ENCODE measurements at regions not wholly inside any gene's neighbourhood (a gene's known extent, or its start where the extent isn't known, plus 50 kb on each side); places are given as distances from the start of the nearest gene placed in this dataset.

GRCh38 chr18:46324087-46324955, 220.1 kb downstream of the HAUS1 start:
- no peak for DNase-seq (ENCODE audit: low read depth, low spot score)
- no peak overlapping the region for H3K4me3 ChIP-seq (ENCODE audit: low read depth, low read length)
- no peak for TF ChIP-seq CTCF (IDR thresholded peaks at IDR 0.05; ENCODE audit: insufficient read depth, low read length, missing control alignments)
- CTCF ChIA-PET: interaction anchor here (0.8 to 1.5 kb wide), 3 partner anchors 42 to 152 kb away, joined by 3 to 5 read pairs (median 5); no protein-coding TSS in a partner anchor
- POLR2A ChIA-PET: interaction anchor here (0.5 kb wide), 1 partner anchor 76 kb away, joined by 3 read pairs; no protein-coding TSS in a partner anchor

GRCh38 chr18:46325895-46326294, 221.7 kb downstream of the HAUS1 start:
- POLR2A ChIA-PET: no interaction called here
- CTCF ChIA-PET: no interaction called here
- no peak for DNase-seq (ENCODE audit: low read depth, low spot score)
- H3K4me3 ChIP-seq (ENCODE audit: low read depth, low read length): no peak overlapping the region
- TF ChIP-seq CTCF (IDR thresholded peaks at IDR 0.05; ENCODE audit: insufficient read depth, low read length, missing control alignments): no peak

GRCh38 chr18:46329736-46330246, 225.6 kb downstream of the HAUS1 start:
- no peak overlapping the region for H3K4me3 ChIP-seq (ENCODE audit: low read depth, low read length)
- ChIA-PET CTCF (no interaction called here), POLR2A (no interaction called here)
- no peak for TF ChIP-seq CTCF (IDR thresholded peaks at IDR 0.05; ENCODE audit: insufficient read depth, low read length, missing control alignments)
- DNase-seq (ENCODE audit: low read depth, low spot score): no peak

GRCh38 chr18:46331316-46331715, 227.1 kb downstream of the HAUS1 start:
- DNase-seq (ENCODE audit: low read depth, low spot score): no peak
- no peak for TF ChIP-seq CTCF (IDR thresholded peaks at IDR 0.05; ENCODE audit: insufficient read depth, low read length, missing control alignments)
- POLR2A ChIA-PET: no interaction called here
- CTCF ChIA-PET: no interaction called here
- H3K4me3 ChIP-seq (ENCODE audit: low read depth, low read length): no peak overlapping the region

- no peak for DNase-seq (ENCODE audit: low read depth, low spot score)
- H3K4me3 ChIP-seq (ENCODE audit: low read depth, low read length): no peak overlapping the region
- CTCF ChIA-PET: interaction anchor here (1.0 kb wide), 1 partner anchor 16 kb away, joined by 3 read pairs; no protein-coding TSS in a partner anchor
- no peak for TF ChIP-seq CTCF (IDR thresholded peaks at IDR 0.05; ENCODE audit: insufficient read depth, low read length, missing control alignments)
- POLR2A ChIA-PET: no interaction called here
These were observed 228.2 kb downstream of the HAUS1 start for GRCh38 chr18:46332286-46332801.

- CTCF ChIA-PET: interaction anchor here (1.0 kb wide), 1 partner anchor 16 kb away, joined by 3 read pairs; no protein-coding TSS in a partner anchor
- no peak for DNase-seq (ENCODE audit: low read depth, low spot score)
- no peak overlapping the region for H3K4me3 ChIP-seq (ENCODE audit: low read depth, low read length)
- TF ChIP-seq CTCF (IDR thresholded peaks at IDR 0.05; ENCODE audit: insufficient read depth, low read length, missing control alignments): no peak
- POLR2A ChIA-PET: no interaction called here
These were observed 228.7 kb downstream of the HAUS1 start for GRCh38 chr18:46332921-46333341.
